Kidney epithelial cell (primary cell): ENCODE measurements at regions not wholly inside any gene's neighbourhood (a gene's known extent, or its start where the extent isn't known, plus 50 kb on each side); places are given as distances from the start of the nearest gene placed in this dataset.
"Not testable (repeated sequence)": the region's sequence is repeated elsewhere in the genome, so short reads cannot be mapped to it uniquely, and the experiment has no call there.

ENCODE experiments used
- DNase-seq: peaks from one replicate; pipeline ENCODE4 v3.0.0-alpha.2; 2010; ENCODE audit warnings: low read depth
- H3K27me3 ChIP-seq: 2 replicates; pipeline ENCODE4 v1.6.0; 2011; ENCODE audit warnings: low read length; ENCODE audit not compliant: control insufficient read depth, insufficient read depth
- H3K36me3 ChIP-seq: 2 replicates; pipeline ENCODE4 v1.5.1; 2011; ENCODE audit warnings: low read length; ENCODE audit not compliant: control insufficient read depth, insufficient read depth
- H3K4me3 ChIP-seq: 2 replicates; pipeline ENCODE4 v1.5.1; 2011; ENCODE audit warnings: low read depth, mild to moderate bottlenecking, control low read depth, low read length
- CTCF ChIP-seq: IDR thresholded peaks from 2 replicates; pipeline ENCODE4 v1.5.1; 2011; ENCODE audit warnings: mild to moderate bottlenecking, moderate library complexity, low read length, control low read depth, inconsistent platforms; ENCODE audit not compliant: insufficient read depth, poor library complexity, severe bottlenecking

DNA sequence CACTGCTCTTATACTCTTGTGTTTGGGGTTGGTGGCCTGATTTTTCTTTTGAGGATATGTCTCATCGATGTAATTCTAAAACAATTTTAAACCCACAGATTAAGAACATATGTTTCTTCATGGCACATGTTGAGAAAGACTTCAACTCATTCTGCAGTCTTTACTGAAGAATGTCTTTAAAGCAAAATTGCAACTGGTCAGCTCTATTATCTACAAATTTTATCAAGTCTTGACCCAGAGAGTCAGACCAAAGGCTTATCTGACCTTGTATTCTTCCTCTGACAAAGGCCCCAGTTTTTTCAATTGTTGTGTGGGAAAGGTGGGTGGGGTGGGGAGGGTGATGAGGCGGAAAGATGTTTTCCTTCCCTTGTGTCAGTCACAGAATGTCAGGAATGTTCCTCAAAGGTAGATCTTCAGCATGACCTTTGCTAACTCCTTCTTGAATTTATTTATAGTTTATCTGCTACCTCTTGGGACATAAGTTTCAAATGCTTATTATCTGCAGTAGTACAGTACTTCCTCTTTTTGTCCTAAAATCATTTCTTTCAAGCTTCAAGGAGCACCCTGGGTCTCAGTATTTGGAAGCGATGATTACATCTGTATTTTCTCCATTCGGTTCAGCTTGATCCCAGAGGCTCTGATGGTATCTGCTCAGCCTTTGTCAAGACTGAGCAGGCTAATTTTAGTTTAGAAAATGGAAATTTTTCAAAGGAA, 63.2 kb upstream of the TIAM2 start:
- H3K4me3 ChIP-seq: no peak overlapping the region
- no peak for DNase-seq
- no peaks in the 10 kb centered on the region for H3K36me3 ChIP-seq
- H3K27me3 ChIP-seq: no peaks in the 10 kb centered on the region
- no peak for TF ChIP-seq CTCF

- DNase-seq: peak; percentile 42
Measured at GRCh38 chr6:154932515-154933027, 62.5 kb upstream of the TIAM2 start.

DNA sequence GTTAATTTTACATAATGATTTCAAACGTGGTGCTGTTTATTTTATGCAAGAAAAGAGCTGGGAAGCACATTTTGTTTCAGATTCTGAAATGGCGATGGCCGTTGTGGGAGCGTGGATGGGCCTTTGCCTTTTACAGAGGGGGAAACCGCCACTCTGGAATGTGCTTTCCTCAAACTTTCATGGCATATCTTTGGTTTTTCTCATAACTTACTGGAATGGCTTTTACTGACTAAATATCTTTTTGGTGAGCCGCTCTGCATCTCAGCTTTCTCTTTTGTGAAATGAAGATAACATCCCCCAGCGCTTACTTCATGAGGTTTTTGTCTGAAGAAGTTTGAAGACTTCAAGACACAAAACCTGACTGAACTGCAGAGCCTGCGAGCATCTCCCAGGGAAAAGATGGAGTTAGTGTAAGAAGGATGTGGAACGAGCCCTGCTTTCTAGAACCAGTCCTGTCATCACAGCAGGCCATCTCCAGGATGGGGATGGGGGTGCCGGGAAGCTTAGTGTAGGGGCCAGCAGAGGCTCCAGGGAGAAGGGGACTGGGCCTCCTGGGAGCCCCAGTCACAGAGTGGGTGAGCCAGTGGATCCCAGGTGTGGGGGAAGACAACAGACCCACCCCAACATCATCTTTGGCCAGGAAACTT, 61.8 kb upstream of the TIAM2 start:
- H3K27me3 ChIP-seq: no peaks in the 10 kb centered on the region
- H3K4me3 ChIP-seq: no peak overlapping the region
- DNase-seq: no peak
- TF ChIP-seq CTCF: no peak
- no peaks in the 10 kb centered on the region for H3K36me3 ChIP-seq

More at GRCh38 chr6:154932515-154933027, 62.5 kb upstream of the TIAM2 start:
- no peak for TF ChIP-seq CTCF
- H3K36me3 ChIP-seq: no peaks in the 10 kb centered on the region
- H3K4me3 ChIP-seq: no peak overlapping the region
- H3K27me3 ChIP-seq: no peaks in the 10 kb centered on the region

DNA sequence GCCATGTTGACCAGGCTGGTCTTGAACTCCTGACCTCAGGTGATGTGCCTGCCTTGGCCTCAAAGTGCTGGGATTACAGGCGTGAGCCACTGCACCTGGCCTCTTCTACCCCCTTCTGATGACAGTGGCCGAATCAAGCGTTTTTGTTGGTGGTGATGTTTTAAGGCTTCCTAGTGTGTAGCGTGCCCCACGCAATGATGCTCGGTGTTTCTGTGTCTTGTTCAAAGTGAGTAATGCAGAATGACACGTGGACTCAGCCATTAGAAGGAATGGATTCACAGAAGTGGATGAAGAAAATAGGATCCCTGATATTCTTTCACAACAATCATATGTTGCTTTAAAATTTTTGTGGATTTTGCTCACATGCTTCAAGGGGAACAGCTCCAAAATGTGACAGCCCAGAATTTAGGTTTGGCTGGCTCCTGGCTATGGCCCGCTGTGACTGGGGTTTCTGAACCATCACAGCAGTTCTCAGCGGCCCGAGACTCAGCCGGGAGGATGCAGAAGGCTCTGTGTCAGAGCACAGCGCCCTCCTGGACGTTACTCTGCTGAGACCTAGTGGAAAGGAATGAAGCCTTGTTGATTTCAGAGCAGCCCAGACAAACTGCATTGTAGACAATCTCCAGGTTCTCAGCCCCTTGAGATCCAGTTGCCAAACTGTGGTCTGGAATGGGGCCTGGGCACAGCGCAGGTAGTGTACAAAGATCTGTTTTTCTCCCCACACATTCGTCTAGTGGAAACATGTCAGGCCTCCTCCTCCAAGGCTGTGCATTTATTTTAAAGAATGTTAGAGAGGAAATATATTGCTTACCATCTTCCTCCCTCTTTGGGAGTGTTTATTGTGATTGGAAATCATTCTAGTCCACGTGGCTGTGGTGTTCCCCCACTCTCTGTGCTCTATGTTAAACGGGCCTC, 57.6 kb upstream of the TIAM2 start:
- Histone ChIP-seq H3K36me3 (no peaks in the 10 kb centered on the region), H3K4me3 (no peak overlapping the region), H3K27me3 (no peaks in the 10 kb centered on the region)
- no peak for DNase-seq
- TF ChIP-seq CTCF: peak; percentile 24

- TF ChIP-seq CTCF: no peak
- Histone ChIP-seq H3K27me3 (no peaks in the 10 kb centered on the region), H3K4me3 (no peak overlapping the region), H3K36me3 (no peaks in the 10 kb centered on the region)
- no peak for DNase-seq
Measured at GRCh38 chr6:154938221-154938580, 56.9 kb upstream of the TIAM2 start.

DNA sequence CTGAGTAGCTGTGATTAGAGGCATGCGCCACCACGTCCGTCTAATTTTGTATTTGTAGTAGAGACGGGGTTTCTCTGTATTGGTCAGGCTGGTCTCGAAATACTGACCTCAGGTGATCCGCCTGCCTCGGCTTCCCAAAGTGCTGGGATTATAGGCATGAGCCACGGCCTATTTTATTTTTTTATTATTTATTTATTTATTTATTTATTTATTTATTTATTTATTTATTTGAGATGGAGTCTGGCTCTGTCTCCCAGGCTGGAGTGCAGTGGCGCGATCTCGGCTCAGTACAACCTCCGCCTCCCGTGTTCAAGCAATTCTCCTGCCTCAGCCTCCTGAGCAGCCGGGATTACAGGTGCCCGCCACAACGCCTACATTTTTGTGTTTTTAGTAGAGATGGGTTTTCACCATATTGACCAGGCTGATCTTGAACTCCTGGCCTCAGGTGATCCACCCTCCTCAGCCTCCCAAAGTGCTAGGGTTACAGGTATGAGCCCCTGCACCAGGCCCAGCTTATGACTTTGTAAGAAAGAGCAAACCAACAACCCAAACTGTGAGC, 56.3 kb upstream of the TIAM2 start:
- DNase-seq, H3K27me3 ChIP-seq, H3K36me3 ChIP-seq, H3K4me3 ChIP-seq: not testable (repeated sequence)
